Natural killer cell (primary cell): ENCODE measurements at regions not wholly inside any gene's neighbourhood (a gene's known extent, or its start where the extent isn't known, plus 50 kb on each side); places are given as distances from the start of the nearest gene placed in this dataset.

Experiments used
- ATAC-seq, 3 donors: fragments of 150-1000 bp in 2 of 3; fragments of 200-7000 bp in 1 of 3; cut with Tn5 transposase; 1 replicate in 1 of 3; 2 replicates in 2 of 3; pipeline ENCODE4 v1.10.0; 2021; ENCODE audit warnings: mild to moderate bottlenecking in 2 of 3, moderate library complexity in 2 of 3
- DNase-seq, 2 donors: peaks; one replicate each; pipeline versions ENCODE4 v3.0.0 to v3.0.0-alpha.2; 2013 to 2021; ENCODE audit warnings: mixed read lengths in 1 of 2
- H3K27ac ChIP-seq: one replicate; pipeline ENCODE4 v1.5.1; 2013; ENCODE audit warnings: mild to moderate bottlenecking, low read length
- H3K27me3 ChIP-seq: one replicate; pipeline ENCODE4 v1.6.1; 2013; ENCODE audit warnings: low read length; ENCODE audit not compliant: control insufficient read depth, insufficient read depth
- H3K36me3 ChIP-seq: one replicate; pipeline ENCODE4 v1.6.1; 2013; ENCODE audit warnings: low read length; ENCODE audit not compliant: control insufficient read depth, insufficient read depth
- H3K4me1 ChIP-seq: one replicate; pipeline ENCODE4 v1.6.1; 2013; ENCODE audit warnings: low read length; ENCODE audit not compliant: control insufficient read depth, insufficient read depth
- H3K4me3 ChIP-seq: one replicate; pipeline ENCODE4 v1.5.1; 2013; ENCODE audit warnings: low read length
- H3K9me3 ChIP-seq: one replicate; pipeline ENCODE4 v1.6.1; 2013; ENCODE audit warnings: low read length; ENCODE audit not compliant: control insufficient read depth, insufficient read depth
- H3K27ac Mint-ChIP-seq, 2 donors: one replicate each; pipeline ENCODE4 v1.8.0; 2022; ENCODE audit warnings: mild to moderate bottlenecking in 2 of 2, mixed read lengths in 2 of 2, moderate library complexity in 1 of 2
- H3K27me3 Mint-ChIP-seq, 2 donors: one replicate each; pipeline ENCODE4 v1.8.0; 2022; ENCODE audit warnings: low read depth in 2 of 2, mixed read lengths in 2 of 2
- H3K36me3 Mint-ChIP-seq: one replicate; pipeline ENCODE4 v1.8.0; 2022; ENCODE audit warnings: mixed read lengths
- H3K4me1 Mint-ChIP-seq, 2 donors: one replicate each; pipeline ENCODE4 v1.8.0; 2022; ENCODE audit warnings: mixed read lengths in 2 of 2
- H3K4me3 Mint-ChIP-seq: one replicate; pipeline ENCODE4 v1.8.0; 2022; ENCODE audit warnings: mild to moderate bottlenecking, moderate library complexity, mixed read lengths
- H3K9me3 Mint-ChIP-seq, 2 donors: one replicate each; pipeline ENCODE4 v1.8.0; 2022; ENCODE audit warnings: mixed read lengths in 2 of 2
- WGBS: methylation state at CpG from one replicate; pipeline ENCODE4 v1.1.7; 2013; ENCODE audit warnings: missing lambda C conversion rate; ENCODE audit not compliant: insufficient coverage; 5-methylcytosine and 5-hydroxymethylcytosine counted together
- intact Hi-C: fragments of 100-400 bp; cut with micrococcal nuclease; formaldehyde crosslinking; loops from one replicate; pipeline ENCODE4 v1.14.2; 2022
- TF ChIP-seq, protein P1 (sequence below): fragments of 200-600 bp; IDR thresholded peaks from one replicate; pipeline ENCODE4 v1.8.0; 2022; ENCODE audit warnings: antibody characterized with exemption

DNA sequence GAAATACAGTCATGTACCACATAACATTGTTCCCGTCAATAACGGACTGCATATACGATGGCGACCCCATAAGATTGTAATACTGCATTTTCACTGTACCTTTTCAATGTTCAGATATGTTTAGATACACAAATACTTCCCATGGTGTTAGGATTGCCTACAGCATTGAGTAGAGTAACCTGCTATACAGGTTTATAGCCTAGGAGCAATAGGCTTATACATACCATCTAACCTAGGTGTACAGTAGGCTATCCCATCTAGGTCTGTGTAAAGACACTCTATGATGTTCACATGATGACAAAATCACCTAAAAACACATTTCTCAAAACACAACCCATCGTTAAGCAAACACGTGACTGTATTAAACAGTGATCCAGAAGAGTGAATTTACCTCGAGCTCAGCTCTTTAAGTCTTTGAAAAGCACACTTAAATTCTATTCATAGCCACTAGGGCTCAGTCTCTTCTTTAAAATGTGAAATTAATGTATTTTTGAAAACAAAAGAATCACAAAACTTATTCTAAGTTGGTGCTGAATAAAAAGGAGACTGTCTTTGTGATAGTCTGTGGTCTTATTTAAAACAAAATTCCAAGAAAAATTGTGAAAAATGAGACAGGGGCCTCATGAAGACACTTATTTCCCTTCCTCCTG is 239.1 kb upstream of the ARID2 start:
- ATAC-seq (no peak), DNase-seq (no peak)
- no peak overlapping the region for H3K27ac Mint-ChIP-seq
- H3K4me1 Mint-ChIP-seq = peaks cover 0 to 10% of the 10 kb centered on the region in 2 donors
- peaks cover 0 to 2% of the 10 kb centered on the region in 2 donors for H3K27me3 Mint-ChIP-seq
- Histone ChIP-seq H3K4me1 (no peaks in the 10 kb centered on the region), H3K4me3 (no peak overlapping the region), H3K36me3 (no peaks in the 10 kb centered on the region), H3K9me3 (no peaks in the 10 kb centered on the region), H3K27ac (no peak overlapping the region), H3K27me3 (no peaks in the 10 kb centered on the region)
- H3K4me3 Mint-ChIP-seq = no peak overlapping the region
- intact Hi-C loops = no loop called here
- no peaks in the 10 kb centered on the region for H3K36me3 Mint-ChIP-seq
- peaks cover 0 to 2% of the 10 kb centered on the region in 2 donors for H3K9me3 Mint-ChIP-seq
- TF ChIP-seq, protein P1, sequence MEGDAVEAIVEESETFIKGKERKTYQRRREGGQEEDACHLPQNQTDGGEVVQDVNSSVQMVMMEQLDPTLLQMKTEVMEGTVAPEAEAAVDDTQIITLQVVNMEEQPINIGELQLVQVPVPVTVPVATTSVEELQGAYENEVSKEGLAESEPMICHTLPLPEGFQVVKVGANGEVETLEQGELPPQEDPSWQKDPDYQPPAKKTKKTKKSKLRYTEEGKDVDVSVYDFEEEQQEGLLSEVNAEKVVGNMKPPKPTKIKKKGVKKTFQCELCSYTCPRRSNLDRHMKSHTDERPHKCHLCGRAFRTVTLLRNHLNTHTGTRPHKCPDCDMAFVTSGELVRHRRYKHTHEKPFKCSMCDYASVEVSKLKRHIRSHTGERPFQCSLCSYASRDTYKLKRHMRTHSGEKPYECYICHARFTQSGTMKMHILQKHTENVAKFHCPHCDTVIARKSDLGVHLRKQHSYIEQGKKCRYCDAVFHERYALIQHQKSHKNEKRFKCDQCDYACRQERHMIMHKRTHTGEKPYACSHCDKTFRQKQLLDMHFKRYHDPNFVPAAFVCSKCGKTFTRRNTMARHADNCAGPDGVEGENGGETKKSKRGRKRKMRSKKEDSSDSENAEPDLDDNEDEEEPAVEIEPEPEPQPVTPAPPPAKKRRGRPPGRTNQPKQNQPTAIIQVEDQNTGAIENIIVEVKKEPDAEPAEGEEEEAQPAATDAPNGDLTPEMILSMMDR = no peak
- 100% methylated on average over 6 of the region's 7 CpGs for WGBS

DNA sequence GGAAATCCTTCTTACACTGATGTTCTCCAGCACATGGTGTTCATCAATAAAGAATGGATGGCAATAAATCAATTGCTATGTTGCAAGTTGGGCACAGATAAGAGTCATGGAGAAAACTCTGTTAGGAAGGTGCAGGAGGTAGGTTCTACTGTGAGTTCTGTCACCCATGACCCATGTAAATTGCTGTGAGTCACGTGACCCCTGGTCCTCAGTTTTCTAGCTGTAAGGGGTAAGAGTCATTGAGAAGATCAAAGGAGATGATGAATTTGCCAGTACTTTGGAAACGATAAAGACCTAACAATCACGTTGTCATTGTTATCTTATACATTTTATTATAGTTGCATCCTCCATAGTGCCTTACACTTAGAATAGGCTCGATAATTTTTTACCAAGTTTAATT is 235.2 kb upstream of the ARID2 start:
- ATAC-seq (no peak), DNase-seq (no peak)
- Mint-ChIP-seq H3K27me3 (peaks cover 0 to 2% of the 10 kb centered on the region in 2 donors), H3K27ac (no peak overlapping the region), H3K36me3 (no peaks in the 10 kb centered on the region), H3K9me3 (peaks cover 0 to 2% of the 10 kb centered on the region in 2 donors), H3K4me3 (no peak overlapping the region), H3K4me1 (peaks cover 0 to 24% of the 10 kb centered on the region in 2 donors)
- Histone ChIP-seq H3K9me3 (no peaks in the 10 kb centered on the region), H3K4me3 (no peak overlapping the region), H3K27me3 (no peaks in the 10 kb centered on the region), H3K36me3 (no peaks in the 10 kb centered on the region), H3K27ac (no peak overlapping the region), H3K4me1 (no peaks in the 10 kb centered on the region)
- 92% methylated on average over 1 of the region's 4 CpGs for WGBS
- intact Hi-C loops = no loop called here
- TF ChIP-seq, protein P1 = no peak

DNA sequence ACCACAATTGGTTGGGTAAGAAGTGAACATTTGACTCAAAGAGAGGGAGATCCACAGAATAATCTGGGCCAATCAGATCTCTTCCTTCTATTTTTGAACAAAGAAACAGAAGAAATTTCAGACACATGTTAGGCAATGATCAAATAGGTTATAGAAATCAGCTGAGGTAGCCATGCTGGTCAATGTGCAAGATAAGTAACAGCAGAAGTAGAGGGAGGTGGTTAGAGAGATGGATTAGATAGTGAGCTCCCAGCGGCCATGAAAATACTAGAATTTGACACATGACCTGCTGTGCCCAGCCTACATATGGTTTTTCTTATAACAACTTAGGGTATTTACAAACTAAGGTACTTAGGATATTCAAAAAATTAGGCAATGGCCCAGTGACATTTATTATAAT is 230.9 kb upstream of the ARID2 start:
- intact Hi-C loops = no loop called here
- peak overlapping the region in 1 of 2 donors; percentile 14 for H3K27ac Mint-ChIP-seq
- DNase-seq (no peak), ATAC-seq (peak in 1 of 3 donors; percentile 97)
- H3K9me3 Mint-ChIP-seq = no peaks in the 10 kb centered on the region
- H3K4me3 ChIP-seq = no peak overlapping the region
- H3K4me1 ChIP-seq = no peaks in the 10 kb centered on the region
- peak overlapping the region; percentile 1 for H3K4me3 Mint-ChIP-seq
- TF ChIP-seq, protein P1 = no peak
- H3K27me3 ChIP-seq = no peaks in the 10 kb centered on the region
- no peak overlapping the region for H3K27ac ChIP-seq
- no peaks in the 10 kb centered on the region for H3K9me3 ChIP-seq
- peaks cover 0 to 18% of the 10 kb centered on the region in 2 donors for H3K4me1 Mint-ChIP-seq
- H3K36me3 ChIP-seq = no peaks in the 10 kb centered on the region
- H3K36me3 Mint-ChIP-seq = no peaks in the 10 kb centered on the region
- 33% methylated on average over 1 of the region's 1 CpG for WGBS
- no peaks in the 10 kb centered on the region for H3K27me3 Mint-ChIP-seq
